GM12873 (cell line): ENCODE measurements at regions not wholly inside any gene's neighbourhood (a gene's known extent, or its start where the extent isn't known, plus 50 kb on each side); places are given as distances from the start of the nearest gene placed in this dataset.

Source experiments
- TF ChIP-seq, protein P1 (sequence below): IDR thresholded peaks from 2 replicates; pipeline ENCODE4 v1.5.1; 2012; ENCODE audit warnings: low read depth, mild to moderate bottlenecking, moderate library complexity, low read length, control low read depth; ENCODE audit not compliant: insufficient read depth; ENCODE audit errors: missing control alignments

DNA sequence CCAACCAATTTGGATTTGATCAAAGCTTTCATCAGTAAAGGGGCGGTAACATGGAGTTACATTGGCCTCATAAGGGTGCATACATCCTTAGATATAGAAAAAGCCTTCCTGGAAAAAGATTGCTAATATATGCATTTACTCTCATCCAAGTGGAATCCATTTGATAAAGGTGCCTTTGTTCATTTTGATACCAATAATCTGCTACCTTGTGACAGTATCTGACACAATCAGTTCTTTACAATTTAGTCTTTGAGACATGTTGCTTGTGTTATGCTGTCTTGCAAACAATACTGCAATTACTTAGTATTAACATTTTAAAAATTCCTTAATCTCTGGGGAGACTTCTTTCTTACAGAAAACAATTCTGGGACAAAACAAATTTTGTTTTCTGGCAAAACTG lies 654.4 kb upstream of the SLC35B3 start:
- TF ChIP-seq, protein P1, sequence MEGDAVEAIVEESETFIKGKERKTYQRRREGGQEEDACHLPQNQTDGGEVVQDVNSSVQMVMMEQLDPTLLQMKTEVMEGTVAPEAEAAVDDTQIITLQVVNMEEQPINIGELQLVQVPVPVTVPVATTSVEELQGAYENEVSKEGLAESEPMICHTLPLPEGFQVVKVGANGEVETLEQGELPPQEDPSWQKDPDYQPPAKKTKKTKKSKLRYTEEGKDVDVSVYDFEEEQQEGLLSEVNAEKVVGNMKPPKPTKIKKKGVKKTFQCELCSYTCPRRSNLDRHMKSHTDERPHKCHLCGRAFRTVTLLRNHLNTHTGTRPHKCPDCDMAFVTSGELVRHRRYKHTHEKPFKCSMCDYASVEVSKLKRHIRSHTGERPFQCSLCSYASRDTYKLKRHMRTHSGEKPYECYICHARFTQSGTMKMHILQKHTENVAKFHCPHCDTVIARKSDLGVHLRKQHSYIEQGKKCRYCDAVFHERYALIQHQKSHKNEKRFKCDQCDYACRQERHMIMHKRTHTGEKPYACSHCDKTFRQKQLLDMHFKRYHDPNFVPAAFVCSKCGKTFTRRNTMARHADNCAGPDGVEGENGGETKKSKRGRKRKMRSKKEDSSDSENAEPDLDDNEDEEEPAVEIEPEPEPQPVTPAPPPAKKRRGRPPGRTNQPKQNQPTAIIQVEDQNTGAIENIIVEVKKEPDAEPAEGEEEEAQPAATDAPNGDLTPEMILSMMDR: no peak

DNA sequence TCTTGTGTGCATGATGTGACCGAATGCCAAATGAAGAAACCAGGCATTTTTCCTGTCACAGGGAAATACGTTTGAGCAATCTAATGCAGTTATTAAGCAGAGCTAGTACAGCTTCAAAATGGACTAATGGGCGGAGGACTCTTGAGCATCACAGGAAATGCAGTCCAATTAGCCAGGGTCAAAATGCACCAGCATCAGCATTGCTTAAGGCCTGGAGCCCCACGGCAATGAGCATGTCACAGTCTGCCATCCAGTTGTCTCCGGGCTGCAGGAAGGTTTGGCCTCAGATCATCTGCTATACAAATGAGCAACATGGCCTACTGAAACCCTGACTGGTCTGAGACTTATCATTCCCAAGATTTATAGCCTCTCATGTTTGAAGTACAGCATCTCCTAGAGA lies 652.1 kb upstream of the SLC35B3 start:
- TF ChIP-seq, protein P1: no peak

DNA sequence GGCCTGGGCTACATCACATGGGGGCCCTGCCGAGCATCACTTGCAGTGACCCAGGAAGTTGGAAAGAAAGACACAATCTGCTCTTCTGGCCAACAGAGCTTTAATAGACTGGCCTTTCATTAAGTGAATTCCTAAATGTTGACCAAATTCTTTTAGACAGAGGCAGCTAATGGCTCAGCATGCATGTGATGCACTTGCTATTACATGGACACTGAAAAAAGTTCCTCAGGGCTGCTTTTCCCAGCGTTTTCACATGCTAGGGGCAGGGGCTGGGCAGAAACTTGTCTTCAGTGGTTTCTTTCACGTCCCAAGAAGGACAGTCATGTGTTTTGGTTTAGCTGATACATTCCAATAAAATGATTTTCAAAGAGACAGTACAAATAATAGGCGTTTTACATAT lies 651.0 kb upstream of the SLC35B3 start:
- TF ChIP-seq, protein P1: no peak

DNA sequence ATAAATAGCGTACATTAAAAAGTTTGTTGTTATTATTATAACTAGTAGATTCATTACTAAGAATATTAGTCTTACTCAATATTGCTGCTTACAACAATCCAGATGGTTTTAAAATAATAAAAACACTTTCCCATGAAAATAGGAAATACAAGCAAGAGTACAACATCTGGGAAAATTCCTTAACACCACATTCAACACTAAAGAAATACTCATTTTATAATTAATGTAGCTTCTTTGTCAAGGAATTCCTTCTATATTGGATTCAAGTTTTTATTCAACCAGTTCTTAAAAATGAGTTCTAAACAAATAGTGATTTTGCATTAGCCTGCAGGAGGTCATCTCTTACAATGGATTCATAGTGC lies 650.3 kb upstream of the SLC35B3 start:
- TF ChIP-seq, protein P1: no peak

DNA sequence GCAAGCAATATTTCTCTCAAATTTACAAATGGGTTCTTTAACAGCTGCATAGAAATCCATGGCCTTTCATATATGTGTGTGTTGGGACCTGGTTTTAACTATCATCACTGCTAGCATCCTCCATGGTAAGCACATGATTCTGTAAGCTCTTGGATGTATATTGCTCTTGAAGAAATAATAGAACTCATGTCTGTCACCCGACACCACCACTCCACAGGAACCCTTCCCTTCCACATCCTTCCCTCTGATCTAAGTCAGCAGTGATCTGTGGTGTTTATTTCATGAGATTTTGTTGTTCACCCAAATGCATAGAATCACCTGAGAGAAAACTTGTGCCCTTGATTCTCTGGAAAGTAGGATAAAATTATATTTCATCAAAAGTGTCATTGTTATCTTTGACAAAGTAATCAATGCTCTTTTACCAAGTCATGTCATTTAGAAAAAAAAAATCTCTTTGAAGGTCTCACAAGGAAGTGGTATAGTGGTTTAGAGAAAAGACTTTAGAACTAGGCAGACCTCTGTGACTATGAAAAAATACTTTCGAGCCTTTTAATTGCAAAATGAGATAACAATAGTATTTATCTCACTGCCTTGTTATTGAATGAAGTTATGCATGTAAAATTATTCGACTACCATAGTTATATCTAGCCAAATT lies 649.8 kb upstream of the SLC35B3 start:
- TF ChIP-seq, protein P1: no peak

DNA sequence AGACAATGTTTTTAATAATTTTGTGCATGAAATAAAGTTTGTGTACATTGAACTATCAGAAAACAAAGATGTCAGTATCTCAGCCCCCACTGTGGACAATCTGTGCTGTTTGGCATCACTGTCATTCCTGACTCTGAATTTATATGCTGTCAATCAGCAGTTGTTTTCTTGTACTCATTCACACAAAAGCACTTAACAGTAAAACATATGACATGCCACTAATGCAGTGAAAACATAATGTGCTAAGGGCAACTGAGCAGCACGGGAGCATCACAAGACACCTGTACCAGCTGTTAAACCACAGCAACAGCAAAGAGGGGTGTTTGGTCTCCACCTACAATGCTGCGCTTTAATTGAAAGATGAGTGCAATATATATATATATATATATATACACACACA lies 647.8 kb upstream of the SLC35B3 start:
- TF ChIP-seq, protein P1: no peak

DNA sequence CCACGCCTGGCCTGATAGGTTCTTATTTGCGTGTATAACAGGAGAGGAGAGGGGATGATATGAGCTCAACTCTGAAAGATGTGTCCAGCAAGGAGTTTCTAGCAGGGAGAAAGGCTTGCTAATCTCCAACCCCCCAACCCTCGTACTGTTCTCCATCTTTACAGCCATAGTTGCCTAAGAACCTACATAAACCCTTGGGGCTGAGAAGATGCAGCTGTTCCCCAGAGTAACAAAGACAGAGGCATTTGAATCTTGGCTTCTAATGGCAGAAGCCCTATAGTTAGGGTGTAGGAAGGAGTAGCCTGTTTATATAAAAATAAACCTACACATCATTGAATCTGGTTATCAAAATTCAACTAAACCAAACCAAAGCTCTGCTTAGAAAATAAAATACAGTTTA lies 631.4 kb upstream of the SLC35B3 start:
- TF ChIP-seq, protein P1: no peak
